ENCODE measurements at regions not wholly inside any gene's neighbourhood (a gene's known extent, or its start where the extent isn't known, plus 50 kb on each side); places are given as distances from the start of the nearest gene placed in this dataset.

DNA sequence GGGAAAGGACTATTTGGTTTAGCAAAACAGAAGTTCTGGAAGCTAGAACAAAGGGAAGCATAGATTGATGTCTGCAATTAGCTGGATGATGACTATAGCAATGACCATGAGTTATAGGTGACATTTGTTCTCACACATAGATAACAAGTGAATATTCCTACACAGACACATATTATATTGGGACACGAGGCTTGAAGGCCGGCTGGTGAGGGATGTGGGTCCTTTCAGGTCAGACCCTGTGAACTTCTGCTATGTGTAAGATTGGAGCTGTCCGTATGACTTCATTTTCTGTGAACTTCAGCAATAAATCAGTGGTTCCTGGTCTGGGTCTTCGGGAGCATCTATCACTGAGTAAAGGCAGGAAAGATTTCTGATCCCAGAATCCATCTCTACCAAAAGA is 253.6 kb upstream of the CFAP20DC start:
- H3K4me3 ChIP-seq (ENCODE audit: low read length in 3 of 3), result no peak overlapping the region
- no peak overlapping the region for H3K27ac ChIP-seq (ENCODE audit: low read depth, low read length)
- H3K9me3 ChIP-seq (ENCODE audit: control insufficient read depth in 3 of 3, low read length in 3 of 3), result no peaks in the 10 kb centered on the region
- no peaks in the 10 kb centered on the region for H3K27me3 ChIP-seq (ENCODE audit: control insufficient read depth in 3 of 3, insufficient read depth in 3 of 3, low read length in 3 of 3)
- no peaks in the 10 kb centered on the region for H3K36me3 ChIP-seq (ENCODE audit: control insufficient read depth in 3 of 3, insufficient read depth in 3 of 3, low read length in 3 of 3)
- no peaks in the 10 kb centered on the region for H3K4me1 ChIP-seq (ENCODE audit: control insufficient read depth in 3 of 3, insufficient read depth in 3 of 3, low read length in 3 of 3)
- no peak overlapping the region for H3K9ac ChIP-seq (ENCODE audit: low read depth in 1 of 3, low read length in 3 of 3)

DNA sequence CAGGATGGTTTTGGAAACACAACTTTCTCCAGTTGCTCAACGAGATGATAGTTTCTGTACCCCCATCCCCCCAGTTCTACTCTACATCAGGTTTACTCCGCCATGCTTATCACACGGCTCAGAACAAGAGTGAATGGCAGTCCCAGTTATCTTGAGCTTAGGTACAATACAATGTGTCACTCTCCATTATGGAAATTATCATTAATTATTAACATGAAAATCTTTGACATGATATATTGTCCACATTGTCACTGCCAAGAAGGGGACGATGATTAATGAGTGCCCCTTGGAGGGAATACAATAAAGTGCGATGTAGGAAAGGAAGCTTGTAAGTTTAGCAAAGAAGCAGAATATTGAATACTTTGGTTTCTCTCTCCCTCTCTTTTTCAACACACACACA is 252.6 kb upstream of the CFAP20DC start:
- Histone ChIP-seq H3K9ac (ENCODE audit: low read depth in 1 of 3, low read length in 3 of 3) (no peak overlapping the region), H3K4me3 (ENCODE audit: low read length in 3 of 3) (no peak overlapping the region), H3K4me1 (ENCODE audit: control insufficient read depth in 3 of 3, insufficient read depth in 3 of 3, low read length in 3 of 3) (no peaks in the 10 kb centered on the region), H3K9me3 (ENCODE audit: control insufficient read depth in 3 of 3, low read length in 3 of 3) (no peaks in the 10 kb centered on the region), H3K36me3 (ENCODE audit: control insufficient read depth in 3 of 3, insufficient read depth in 3 of 3, low read length in 3 of 3) (no peaks in the 10 kb centered on the region), H3K27ac (ENCODE audit: low read depth, low read length) (no peak overlapping the region), H3K27me3 (ENCODE audit: control insufficient read depth in 3 of 3, insufficient read depth in 3 of 3, low read length in 3 of 3) (no peaks in the 10 kb centered on the region)

DNA sequence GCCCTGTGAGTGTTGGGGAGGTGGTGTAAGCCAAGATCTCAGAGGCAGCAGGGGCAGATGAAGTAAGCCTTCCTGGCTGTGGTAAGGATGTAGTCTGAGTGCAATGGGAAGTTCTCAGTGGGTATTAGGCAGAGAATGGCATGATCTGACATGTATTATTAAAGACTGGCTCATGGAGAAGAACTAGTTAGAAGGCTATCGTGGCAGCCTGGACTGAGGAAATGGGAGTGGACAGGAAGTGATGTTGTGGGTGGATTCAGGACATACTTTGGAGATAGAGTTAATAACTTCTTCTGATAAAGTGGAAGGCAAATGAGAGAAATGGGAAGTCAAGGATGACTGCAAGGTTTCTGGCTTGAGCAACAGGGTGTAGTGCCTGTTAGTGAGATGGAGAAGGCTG is 250.9 kb upstream of the CFAP20DC start:
- Histone ChIP-seq H3K9ac (ENCODE audit: low read depth in 1 of 3, low read length in 3 of 3) (no peak overlapping the region), H3K27ac (ENCODE audit: low read depth, low read length) (no peak overlapping the region), H3K4me1 (ENCODE audit: control insufficient read depth in 3 of 3, insufficient read depth in 3 of 3, low read length in 3 of 3) (no peaks in the 10 kb centered on the region), H3K9me3 (ENCODE audit: control insufficient read depth in 3 of 3, low read length in 3 of 3) (peaks cover 0 to 1% (median 0%) of the 10 kb centered on the region in 3 donors), H3K27me3 (ENCODE audit: control insufficient read depth in 3 of 3, insufficient read depth in 3 of 3, low read length in 3 of 3) (no peaks in the 10 kb centered on the region), H3K4me3 (ENCODE audit: low read length in 3 of 3) (no peak overlapping the region), H3K36me3 (ENCODE audit: control insufficient read depth in 3 of 3, insufficient read depth in 3 of 3, low read length in 3 of 3) (no peaks in the 10 kb centered on the region)

DNA sequence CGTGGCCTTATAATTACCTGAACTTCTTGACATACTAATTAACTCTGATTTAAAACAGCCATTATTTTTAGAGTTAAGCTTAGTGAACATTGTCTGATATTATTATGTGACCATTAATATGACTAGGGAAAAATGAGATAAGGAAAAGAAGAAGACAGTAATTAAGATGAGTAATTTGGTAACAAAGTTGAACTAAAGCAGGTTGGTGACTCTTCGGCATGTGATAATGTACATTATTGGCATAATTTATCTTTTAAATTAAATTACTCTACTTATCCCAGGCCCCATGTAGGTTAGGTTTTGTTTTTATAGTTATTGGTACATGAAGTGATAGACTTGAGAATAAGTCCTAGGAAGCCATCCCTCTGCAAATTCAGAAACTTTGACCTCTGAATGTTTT is 249.7 kb upstream of the CFAP20DC start:
- Histone ChIP-seq H3K9ac (ENCODE audit: low read depth in 1 of 3, low read length in 3 of 3) (no peak overlapping the region), H3K36me3 (ENCODE audit: control insufficient read depth in 3 of 3, insufficient read depth in 3 of 3, low read length in 3 of 3) (no peaks in the 10 kb centered on the region), H3K9me3 (ENCODE audit: control insufficient read depth in 3 of 3, low read length in 3 of 3) (peaks cover 0 to 3% (median 0%) of the 10 kb centered on the region in 3 donors), H3K27ac (ENCODE audit: low read depth, low read length) (no peak overlapping the region), H3K4me1 (ENCODE audit: control insufficient read depth in 3 of 3, insufficient read depth in 3 of 3, low read length in 3 of 3) (no peaks in the 10 kb centered on the region), H3K27me3 (ENCODE audit: control insufficient read depth in 3 of 3, insufficient read depth in 3 of 3, low read length in 3 of 3) (no peaks in the 10 kb centered on the region), H3K4me3 (ENCODE audit: low read length in 3 of 3) (no peak overlapping the region)

GRCh38 chr3:59290358-59290757 is 240.5 kb upstream of the CFAP20DC start:
- H3K9me3 ChIP-seq (ENCODE audit: control insufficient read depth in 3 of 3, low read length in 3 of 3), result peaks cover 0 to 4% (median 0%) of the 10 kb centered on the region in 3 donors
- H3K4me3 ChIP-seq (ENCODE audit: low read length in 3 of 3), result no peak overlapping the region
- H3K27me3 ChIP-seq (ENCODE audit: control insufficient read depth in 3 of 3, insufficient read depth in 3 of 3, low read length in 3 of 3), result no peaks in the 10 kb centered on the region
- no peaks in the 10 kb centered on the region for H3K4me1 ChIP-seq (ENCODE audit: control insufficient read depth in 3 of 3, insufficient read depth in 3 of 3, low read length in 3 of 3)
- no peak overlapping the region for H3K27ac ChIP-seq (ENCODE audit: low read depth, low read length)
- no peaks in the 10 kb centered on the region for H3K36me3 ChIP-seq (ENCODE audit: control insufficient read depth in 3 of 3, insufficient read depth in 3 of 3, low read length in 3 of 3)
- no peak overlapping the region for H3K9ac ChIP-seq (ENCODE audit: low read depth in 1 of 3, low read length in 3 of 3)

- H3K9me3 ChIP-seq (ENCODE audit: control insufficient read depth in 3 of 3, low read length in 3 of 3), result peaks cover 0 to 4% (median 0%) of the 10 kb centered on the region in 3 donors
- no peak overlapping the region for H3K27ac ChIP-seq (ENCODE audit: low read depth, low read length)
- H3K4me3 ChIP-seq (ENCODE audit: low read length in 3 of 3), result no peak overlapping the region
- no peaks in the 10 kb centered on the region for H3K4me1 ChIP-seq (ENCODE audit: control insufficient read depth in 3 of 3, insufficient read depth in 3 of 3, low read length in 3 of 3)
- H3K36me3 ChIP-seq (ENCODE audit: control insufficient read depth in 3 of 3, insufficient read depth in 3 of 3, low read length in 3 of 3), result no peaks in the 10 kb centered on the region
- H3K9ac ChIP-seq (ENCODE audit: low read depth in 1 of 3, low read length in 3 of 3), result no peak overlapping the region
- no peaks in the 10 kb centered on the region for H3K27me3 ChIP-seq (ENCODE audit: control insufficient read depth in 3 of 3, insufficient read depth in 3 of 3, low read length in 3 of 3)
Measured at GRCh38 chr3:59289831-59290230, 240.0 kb upstream of the CFAP20DC start.

DNA sequence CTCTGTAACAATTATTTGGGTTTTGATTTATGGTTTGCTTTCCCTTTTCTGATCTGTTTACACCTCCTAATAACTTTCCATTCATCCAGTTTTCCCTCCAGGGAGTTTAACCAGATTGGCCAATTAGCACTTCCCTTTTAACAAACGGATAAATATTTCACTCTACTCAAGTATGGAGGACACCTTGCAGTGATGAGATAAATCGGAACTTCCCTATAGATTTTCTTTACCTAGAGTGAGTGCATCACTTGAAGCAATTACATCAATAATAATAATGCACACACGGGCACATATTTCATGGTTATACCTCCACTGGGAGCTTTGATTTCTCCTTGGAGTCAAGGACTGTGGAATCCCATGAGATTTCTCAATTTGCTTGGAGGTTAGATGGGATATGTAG is 239.1 kb upstream of the CFAP20DC start:
- peaks cover 0 to 4% (median 0%) of the 10 kb centered on the region in 3 donors for H3K9me3 ChIP-seq (ENCODE audit: control insufficient read depth in 3 of 3, low read length in 3 of 3)
- no peak overlapping the region for H3K9ac ChIP-seq (ENCODE audit: low read depth in 1 of 3, low read length in 3 of 3)
- no peaks in the 10 kb centered on the region for H3K4me1 ChIP-seq (ENCODE audit: control insufficient read depth in 3 of 3, insufficient read depth in 3 of 3, low read length in 3 of 3)
- no peak overlapping the region for H3K27ac ChIP-seq (ENCODE audit: low read depth, low read length)
- H3K36me3 ChIP-seq (ENCODE audit: control insufficient read depth in 3 of 3, insufficient read depth in 3 of 3, low read length in 3 of 3), result no peaks in the 10 kb centered on the region
- no peak overlapping the region for H3K4me3 ChIP-seq (ENCODE audit: low read length in 3 of 3)
- H3K27me3 ChIP-seq (ENCODE audit: control insufficient read depth in 3 of 3, insufficient read depth in 3 of 3, low read length in 3 of 3), result no peaks in the 10 kb centered on the region

GRCh38 chr3:59286791-59287531 is 237.1 kb upstream of the CFAP20DC start:
- no peaks in the 10 kb centered on the region for H3K9me3 ChIP-seq (ENCODE audit: control insufficient read depth in 3 of 3, low read length in 3 of 3)
- H3K27me3 ChIP-seq (ENCODE audit: control insufficient read depth in 3 of 3, insufficient read depth in 3 of 3, low read length in 3 of 3), result no peaks in the 10 kb centered on the region

DNA sequence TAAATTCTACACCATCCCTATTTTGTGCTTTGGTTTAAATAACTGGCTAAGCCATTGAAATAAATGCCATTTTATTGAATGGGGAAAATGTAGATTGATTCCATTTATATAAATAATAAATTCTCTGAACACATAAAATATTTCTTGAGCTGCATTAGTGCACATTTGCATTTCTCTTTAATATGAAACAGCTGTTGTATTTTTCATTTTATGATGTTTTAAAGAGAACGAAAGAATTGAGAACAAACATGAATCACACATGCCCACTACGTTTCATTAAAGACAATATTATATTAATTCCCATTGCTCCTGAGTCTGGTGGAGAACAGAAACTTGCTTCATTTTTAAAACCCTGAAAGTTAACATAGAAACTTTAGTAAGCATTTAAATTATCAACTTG is 235.7 kb upstream of the CFAP20DC start:
- H3K36me3 ChIP-seq (ENCODE audit: control insufficient read depth in 3 of 3, insufficient read depth in 3 of 3, low read length in 3 of 3), result no peaks in the 10 kb centered on the region
- no peaks in the 10 kb centered on the region for H3K27me3 ChIP-seq (ENCODE audit: control insufficient read depth in 3 of 3, insufficient read depth in 3 of 3, low read length in 3 of 3)
- H3K4me1 ChIP-seq (ENCODE audit: control insufficient read depth in 3 of 3, insufficient read depth in 3 of 3, low read length in 3 of 3), result no peaks in the 10 kb centered on the region
- H3K4me3 ChIP-seq (ENCODE audit: low read length in 3 of 3), result no peak overlapping the region
- H3K9ac ChIP-seq (ENCODE audit: low read depth in 1 of 3, low read length in 3 of 3), result no peak overlapping the region
- no peaks in the 10 kb centered on the region for H3K9me3 ChIP-seq (ENCODE audit: control insufficient read depth in 3 of 3, low read length in 3 of 3)
- H3K27ac ChIP-seq (ENCODE audit: low read depth, low read length), result no peak overlapping the region

More at GRCh38 chr3:59286791-59287531, 237.1 kb upstream of the CFAP20DC start:
- no peak overlapping the region for H3K4me3 ChIP-seq (ENCODE audit: low read length in 3 of 3)
- H3K27ac ChIP-seq (ENCODE audit: low read depth, low read length), result no peak overlapping the region
- no peaks in the 10 kb centered on the region for H3K4me1 ChIP-seq (ENCODE audit: control insufficient read depth in 3 of 3, insufficient read depth in 3 of 3, low read length in 3 of 3)
- no peak overlapping the region for H3K9ac ChIP-seq (ENCODE audit: low read depth in 1 of 3, low read length in 3 of 3)
- H3K36me3 ChIP-seq (ENCODE audit: control insufficient read depth in 3 of 3, insufficient read depth in 3 of 3, low read length in 3 of 3), result no peaks in the 10 kb centered on the region

DNA sequence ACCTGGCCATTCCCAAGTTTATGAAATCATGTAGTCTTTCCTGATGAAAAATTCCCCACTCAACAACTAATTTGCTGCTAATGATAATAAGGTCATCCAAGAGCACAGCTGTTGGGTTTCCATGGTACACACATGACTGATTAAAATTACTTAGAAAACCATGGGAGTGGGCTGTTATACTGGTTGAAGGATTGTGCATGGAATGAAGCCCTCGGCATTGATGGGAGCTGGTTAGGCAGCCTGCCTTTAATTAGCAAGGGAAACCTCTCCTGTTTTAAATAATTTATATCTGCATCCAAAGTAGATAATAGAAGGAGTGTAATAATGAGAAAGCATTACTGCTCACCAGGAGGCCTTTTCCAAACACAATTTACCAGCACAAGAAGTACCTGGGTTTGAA is 235.1 kb upstream of the CFAP20DC start:
- Histone ChIP-seq H3K4me3 (ENCODE audit: low read length in 3 of 3) (no peak overlapping the region), H3K36me3 (ENCODE audit: control insufficient read depth in 3 of 3, insufficient read depth in 3 of 3, low read length in 3 of 3) (no peaks in the 10 kb centered on the region), H3K9me3 (ENCODE audit: control insufficient read depth in 3 of 3, low read length in 3 of 3) (no peaks in the 10 kb centered on the region), H3K4me1 (ENCODE audit: control insufficient read depth in 3 of 3, insufficient read depth in 3 of 3, low read length in 3 of 3) (no peaks in the 10 kb centered on the region), H3K27me3 (ENCODE audit: control insufficient read depth in 3 of 3, insufficient read depth in 3 of 3, low read length in 3 of 3) (no peaks in the 10 kb centered on the region), H3K27ac (ENCODE audit: low read depth, low read length) (no peak overlapping the region), H3K9ac (ENCODE audit: low read depth in 1 of 3, low read length in 3 of 3) (no peak overlapping the region)

Measured in skeletal muscle tissue (tissue), 3 donors.